HEK293T (cell line): ENCODE measurements at regions not wholly inside any gene's neighbourhood (a gene's known extent, or its start where the extent isn't known, plus 50 kb on each side); places are given as distances from the start of the nearest gene placed in this dataset.

Source experiments
- ARNT ChIP-seq: fragments of 450-650 bp; IDR thresholded peaks from 2 replicates; pipeline ENCODE4 v1.6.1; 2017; ENCODE audit warnings: mild to moderate bottlenecking
- FOXA1 ChIP-seq: fragments of 450-650 bp; IDR thresholded peaks from 2 replicates; pipeline ENCODE4 v1.6.1; 2016; ENCODE audit warnings: mild to moderate bottlenecking
- FOXM1 ChIP-seq: fragments of 450-650 bp; IDR thresholded peaks from 2 replicates; pipeline ENCODE4 v1.6.1; 2017; ENCODE audit warnings: mild to moderate bottlenecking, borderline replicate concordance
- HDGF ChIP-seq: fragments of 450-650 bp; IDR thresholded peaks from 2 replicates; pipeline ENCODE4 v1.6.1; 2017; ENCODE audit warnings: antibody characterized with exemption, borderline replicate concordance
- L3MBTL2 ChIP-seq: fragments of 450-650 bp; conservative IDR thresholded peaks from 2 replicates; pipeline ENCODE4 v1.6.1; 2016; ENCODE audit warnings: mild to moderate bottlenecking
- SP1 ChIP-seq: fragments of 450-650 bp; IDR thresholded peaks from 2 replicates; pipeline ENCODE4 v1.6.1; 2017
- SUZ12 ChIP-seq: fragments of 450-650 bp; IDR thresholded peaks from 2 replicates; pipeline ENCODE4 v1.6.1; 2016; ENCODE audit warnings: mild to moderate bottlenecking
- TARDBP ChIP-seq: fragments of 450-650 bp; IDR thresholded peaks from 2 replicates; pipeline ENCODE4 v1.6.1; 2016
- ZNF384 ChIP-seq: fragments of 450-650 bp; IDR thresholded peaks from 2 replicates; pipeline ENCODE4 v1.6.1; 2016

DNA sequence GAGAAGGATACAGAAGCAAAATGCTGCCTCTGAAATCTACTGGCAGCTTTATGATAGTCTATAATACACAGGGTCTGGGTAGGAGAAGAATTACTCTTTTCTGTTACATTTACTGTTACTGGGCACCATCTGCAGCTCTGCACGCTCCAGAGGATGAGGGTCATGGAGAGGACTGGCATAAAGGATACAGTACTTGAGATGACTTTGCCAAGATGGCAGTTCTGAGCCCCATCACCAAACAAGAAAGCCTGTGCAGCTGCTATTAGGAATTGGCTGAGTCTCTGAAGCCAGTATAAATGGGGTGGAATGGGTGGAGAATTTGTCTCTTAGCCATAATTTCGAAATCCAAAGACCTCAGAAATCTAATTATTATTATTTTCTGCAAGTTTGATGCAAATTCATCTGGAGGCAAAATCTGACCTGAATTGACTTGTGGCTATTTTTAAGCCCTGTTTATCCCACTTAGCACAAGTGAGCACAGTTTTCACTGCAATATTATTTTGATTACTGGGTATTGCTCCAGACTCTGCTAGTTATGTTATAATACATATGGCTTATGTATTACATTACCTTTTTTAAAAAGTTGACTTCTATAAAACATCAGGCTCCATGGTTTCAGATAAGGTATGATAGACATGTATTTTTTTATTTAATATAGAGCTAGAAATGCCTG lies 579.5 kb downstream of the MBD2 start:
- TF ChIP-seq HDGF (no peak), TARDBP (no peak), ZNF384 (no peak), SUZ12 (no peak), L3MBTL2 (no peak), ARNT (no peak), FOXA1 (no peak), FOXM1 (no peak), SP1 (no peak)
